HepG2 (cell line): ENCODE measurements at regions not wholly inside any gene's neighbourhood (a gene's known extent, or its start where the extent isn't known, plus 50 kb on each side); places are given as distances from the start of the nearest gene placed in this dataset.

ENCODE experiments used
- ATAC-seq: fragments of 200-7000 bp; cut with Tn5 transposase; 3 replicates; pipeline ENCODE4 v1.9.1; 2020; ENCODE audit warnings: mild to moderate bottlenecking, moderate library complexity
- BruUV-seq: library from RNA; stranded (reverse); fragments of 400-500 nt; replicated peaks from 2 replicates; lab custom pipeline; 2021; lab: Mats Ljungman, UMichigan
- CTCF ChIA-PET: fragments of 300-600 bp; formaldehyde crosslinking; extraction: SDS; loops from one replicate; lab custom pipeline; 2021; ENCODE audit warnings: low total read pairs, inconsistent platforms, low intra/inter-chr PET ratio; lab: Yijun Ruan, JAX
- POLR2A ChIA-PET: fragments of 350-600 bp; sonication (Branson Sonifier 250); formaldehyde crosslinking; loops from one replicate; lab custom pipeline; 2020; ENCODE audit warnings: antibody characterized with exemption, inconsistent platforms; lab: Yijun Ruan, JAX
- DNase-seq: peaks from one replicate; pipeline ENCODE4 v3.0.0-alpha.2; 2015; ENCODE audit warnings: low spot score
- FAIRE-seq: peaks from 3 replicates; lab custom pipeline; 2011; peaks lifted over from hg19 to GRCh38; lab: Jason Lieb, UNC
- H2AFZ ChIP-seq: one replicate; pipeline ENCODE4 v1.6.1; 2011; ENCODE audit warnings: low read length, inconsistent platforms
- H3K27ac ChIP-seq: fragments of 300-600 bp; 3 replicates; pipeline ENCODE4 v1.8.0; 2011; ENCODE audit warnings: mixed run types, mild to moderate bottlenecking, mixed read lengths, low read length, inconsistent platforms; ENCODE audit not compliant: insufficient read depth; ENCODE audit errors: extremely low read length
- H3K27me3 ChIP-seq, 2 experiments: fragments of 200-600 bp in 1 of 2; 2 replicates in 1 of 2; 3 replicates in 1 of 2; pipeline versions ENCODE4 v1.6.0 to v1.8.0; 2011; ENCODE audit warnings: low read length in 2 of 2, mild to moderate bottlenecking in 2 of 2, moderate library complexity in 2 of 2, inconsistent platforms in 1 of 2; ENCODE audit not compliant: insufficient read depth in 2 of 2, control insufficient read depth in 1 of 2
- H3K36me3 ChIP-seq, 2 experiments: fragments of 200-600 bp in 1 of 2; replicated peaks in 1 of 2; 2 replicates in 1 of 2; 3 replicates in 1 of 2; pipeline versions ENCODE4 v1.5.1 to v1.8.0; 2011; ENCODE audit warnings: low read length in 2 of 2, inconsistent platforms in 1 of 2; ENCODE audit not compliant: insufficient read depth in 2 of 2, control insufficient read depth in 1 of 2
- H3K4me1 ChIP-seq: 2 replicates; pipeline ENCODE4 v1.5.1; 2012; ENCODE audit warnings: low read length, inconsistent platforms; ENCODE audit not compliant: insufficient read depth
- H3K4me2 ChIP-seq: 2 replicates; pipeline ENCODE4 v1.6.0; 2011; ENCODE audit warnings: low read depth, low read length, inconsistent platforms
- H3K4me3 ChIP-seq, 3 experiments: fragments of 200-600 bp in 1 of 3; sonication (generic), shearing (Covaris generic) in 1 of 3; replicated peaks in 1 of 3; 2 replicates each; pipeline ENCODE4 v1.5.1; 2011 to 2016; ENCODE audit warnings: low read length in 3 of 3, inconsistent platforms in 2 of 3, low read depth in 2 of 3, mild to moderate bottlenecking in 2 of 3, control low read depth in 1 of 3, mixed read lengths in 1 of 3; ENCODE audit not compliant: insufficient read depth in 1 of 3
- H3K79me2 ChIP-seq: one replicate; pipeline ENCODE4 v1.6.1; 2011; ENCODE audit warnings: low read length, inconsistent platforms; ENCODE audit not compliant: insufficient read depth
- H3K9ac ChIP-seq: 2 replicates; pipeline ENCODE4 v1.6.0; 2011; ENCODE audit warnings: mild to moderate bottlenecking, low read depth, low read length, inconsistent platforms; ENCODE audit not compliant: insufficient read depth
- H3K9me3 ChIP-seq: 2 replicates; pipeline ENCODE4 v1.5.1; 2012; ENCODE audit warnings: mild to moderate bottlenecking, low read length
- H4K20me1 ChIP-seq: 2 replicates; pipeline ENCODE4 v1.6.0; 2011; ENCODE audit warnings: inconsistent platforms, mild to moderate bottlenecking, low read length, moderate library complexity; ENCODE audit not compliant: insufficient read depth
- AKAP8 ChIP-seq: sonication (generic); formaldehyde crosslinking; IDR thresholded peaks from 2 replicates; pipeline ENCODE4 v1.5.1; 2020; ENCODE audit warnings: mild to moderate bottlenecking, missing genetic modification reagents
- NFATC3 ChIP-seq: sonication (generic); formaldehyde crosslinking; IDR thresholded peaks from 2 replicates; pipeline ENCODE4 v1.5.1; 2020; ENCODE audit warnings: mild to moderate bottlenecking, missing genetic modification reagents
- SAP130 ChIP-seq: IDR thresholded peaks from 2 replicates; pipeline ENCODE4 v1.6.1; 2016; ENCODE audit warnings: low read depth
- TEAD3 ChIP-seq: optimal IDR thresholded peaks from 2 replicates; pipeline ENCODE3; 2016; ENCODE audit warnings: borderline replicate concordance
- ZBTB43 ChIP-seq: sonication (generic); formaldehyde crosslinking; conservative IDR thresholded peaks from 2 replicates; pipeline ENCODE4 v1.4.0; 2020; ENCODE audit warnings: missing genetic modification reagents
- ZFP36L1 ChIP-seq: sonication (generic); formaldehyde crosslinking; IDR thresholded peaks from 2 replicates; pipeline ENCODE4 v1.8.0; 2022; ENCODE audit warnings: mild to moderate bottlenecking, missing genetic modification reagents, moderate library complexity
- ZFX ChIP-seq: sonication (generic); formaldehyde crosslinking; IDR thresholded peaks from 2 replicates; pipeline ENCODE4 v1.4.0; 2020; ENCODE audit warnings: mild to moderate bottlenecking, low read depth, missing genetic modification reagents, moderate library complexity
- ZNF326 ChIP-seq: sonication (generic); formaldehyde crosslinking; IDR thresholded peaks from 2 replicates; pipeline ENCODE4 v1.4.0; 2020; ENCODE audit warnings: missing genetic modification reagents, borderline replicate concordance
- ZNF775 ChIP-seq: sonication (generic); formaldehyde crosslinking; IDR thresholded peaks from 2 replicates; pipeline ENCODE4 v1.4.0; 2020; ENCODE audit warnings: missing genetic modification reagents, mild to moderate bottlenecking, moderate library complexity, borderline replicate concordance
- ZXDC ChIP-seq: sonication (generic); formaldehyde crosslinking; IDR thresholded peaks from 2 replicates; pipeline ENCODE4 v1.5.0; 2020; ENCODE audit warnings: mild to moderate bottlenecking, missing genetic modification reagents
- WGBS: methylation state at CpG from one replicate; pipeline ENCODE4 v1.1.6; 2017; ENCODE audit warnings: low lambda C conversion rate; 5-methylcytosine and 5-hydroxymethylcytosine counted together
- in situ Hi-C: cut with HindIII; loops from 2 replicates; pipeline ENCODE4 v1.10.0; 2017; ENCODE audit warnings: low pct_unique_long_range_greater_than_20kb; ENCODE audit not compliant: extremely low pct_ligation_motif_present
- intact Hi-C: fragments of 100-400 bp; cut with micrococcal nuclease; formaldehyde crosslinking; loops from one replicate; pipeline ENCODE4 v1.10.0; 2022; ENCODE audit not compliant: unreplicated experiment

- peak; percentile 74; the same call in 1 of the 2 replicates for TF ChIP-seq ZBTB43 (CRISPR knock-in tag)
Measured at GRCh38 chr3:42032693-42033349, 58.3 kb upstream of the TRAK1 start (continued).

GRCh38 chr3:42031808-42032480 is 59.2 kb upstream of the TRAK1 start:
- Histone ChIP-seq H3K4me2 (peak overlapping the region; percentile 81), H3K36me3 (peaks cover 0 to 8% of the 10 kb centered on the region in 2 experiments; a peak in 3 of 5 replicates), H3K9me3 (no peaks in the 10 kb centered on the region), H3K4me3 (peak overlapping the region; percentile 21 to 53 (median 43)), H4K20me1 (no peaks in the 10 kb centered on the region), H3K4me1 (peaks cover 58% of the 10 kb centered on the region), H3K9ac (peak overlapping the region; percentile 61), H2AFZ (no peak overlapping the region), H3K27me3 (no peaks in the 10 kb centered on the region), H3K79me2 (peaks cover 64% of the 10 kb centered on the region), H3K27ac (peak overlapping the region; percentile 85)
- CTCF ChIA-PET, result no interaction called here
- DNase-seq (no peak), ATAC-seq (peak; percentile 70), FAIRE-seq (no peak)
- TF ChIP-seq SAP130 (CRISPR knock-in tag) (peak; percentile 13; the same call in 1 of the 2 replicates), ZNF326 (CRISPR knock-in tag) (no peak), ZXDC (CRISPR knock-in tag) (no peak), NFATC3 (CRISPR knock-in tag) (no peak), ZFX (CRISPR knock-in tag) (peak; percentile 40; the same call in 1 of the 2 replicates), ZFP36L1 (CRISPR knock-in tag) (0 out of 2 replicates have a peak, but pooled peaks have one; percentile 0), AKAP8 (no peak), TEAD3 (peak; percentile 58), ZNF775 (CRISPR knock-in tag) (no peak)
- 21% methylated on average over 7 of the region's 8 CpGs for WGBS
- intact Hi-C loops (loop anchor here (2.0 to 5.0 kb wide), 2 partner anchors 17 to 35 kb away; no protein-coding TSS in a partner anchor), in situ Hi-C loops (no loop called here)
- no TSS peak for BruUV-seq
- POLR2A ChIA-PET, result interaction anchor here (0.8 to 1.6 kb wide), 7 partner anchors 12 to 99 kb away, joined by 3 to 7 read pairs (median 4); no protein-coding TSS in a partner anchor
